ENCODE measurements at regions not wholly inside any gene's neighbourhood (a gene's known extent, or its start where the extent isn't known, plus 50 kb on each side); places are given as distances from the start of the nearest gene placed in this dataset.

DNA sequence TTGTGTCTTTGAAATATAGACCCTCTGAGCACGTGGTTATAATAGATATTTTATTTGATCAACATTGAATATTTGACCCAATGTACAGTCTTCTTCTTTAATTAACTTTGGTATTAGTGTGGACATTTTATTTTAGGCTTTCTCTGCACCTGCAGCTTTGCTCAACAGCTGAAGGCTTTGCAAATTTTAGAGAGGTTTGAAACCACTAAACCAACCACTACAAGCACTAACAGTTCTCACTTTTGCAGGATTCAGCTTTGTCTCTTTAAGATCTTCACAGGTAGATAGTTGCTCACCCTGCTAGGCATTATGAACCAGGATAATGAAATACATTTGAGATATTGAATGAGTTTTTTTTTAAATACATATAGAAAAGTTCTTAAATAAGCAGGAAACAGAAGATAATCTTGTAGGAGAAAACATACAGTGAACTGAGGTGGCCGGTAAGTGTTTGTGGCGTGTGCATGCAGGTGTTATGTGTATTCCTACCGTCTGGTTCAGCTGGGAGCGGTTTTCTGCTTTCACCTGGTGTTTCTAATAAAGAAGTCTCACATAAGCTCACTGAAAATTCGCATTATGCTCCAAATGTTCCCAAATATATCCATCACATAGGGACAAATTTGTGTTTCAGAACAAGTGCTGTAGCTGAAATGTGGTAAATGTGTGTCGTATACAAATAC, 1508.3 kb upstream of the TENM3 start:
- Histone ChIP-seq H3K36me3 (no peaks in the 10 kb centered on the region), H3K27ac (no peak overlapping the region), H3K27me3 (ENCODE audit: insufficient read depth, low read depth, severe bottlenecking) (no peaks in the 10 kb centered on the region), H3K4me3 (ENCODE audit: low read depth, low read length) (no peak overlapping the region), H3K9me3 (ENCODE audit: severe bottlenecking) (no peaks in the 10 kb centered on the region)
- no peak for DNase-seq
- TF ChIP-seq, protein P1, sequence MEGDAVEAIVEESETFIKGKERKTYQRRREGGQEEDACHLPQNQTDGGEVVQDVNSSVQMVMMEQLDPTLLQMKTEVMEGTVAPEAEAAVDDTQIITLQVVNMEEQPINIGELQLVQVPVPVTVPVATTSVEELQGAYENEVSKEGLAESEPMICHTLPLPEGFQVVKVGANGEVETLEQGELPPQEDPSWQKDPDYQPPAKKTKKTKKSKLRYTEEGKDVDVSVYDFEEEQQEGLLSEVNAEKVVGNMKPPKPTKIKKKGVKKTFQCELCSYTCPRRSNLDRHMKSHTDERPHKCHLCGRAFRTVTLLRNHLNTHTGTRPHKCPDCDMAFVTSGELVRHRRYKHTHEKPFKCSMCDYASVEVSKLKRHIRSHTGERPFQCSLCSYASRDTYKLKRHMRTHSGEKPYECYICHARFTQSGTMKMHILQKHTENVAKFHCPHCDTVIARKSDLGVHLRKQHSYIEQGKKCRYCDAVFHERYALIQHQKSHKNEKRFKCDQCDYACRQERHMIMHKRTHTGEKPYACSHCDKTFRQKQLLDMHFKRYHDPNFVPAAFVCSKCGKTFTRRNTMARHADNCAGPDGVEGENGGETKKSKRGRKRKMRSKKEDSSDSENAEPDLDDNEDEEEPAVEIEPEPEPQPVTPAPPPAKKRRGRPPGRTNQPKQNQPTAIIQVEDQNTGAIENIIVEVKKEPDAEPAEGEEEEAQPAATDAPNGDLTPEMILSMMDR (IDR thresholded peaks at IDR 0.05; ENCODE audit: low read depth, low read length), result no peak

DNA sequence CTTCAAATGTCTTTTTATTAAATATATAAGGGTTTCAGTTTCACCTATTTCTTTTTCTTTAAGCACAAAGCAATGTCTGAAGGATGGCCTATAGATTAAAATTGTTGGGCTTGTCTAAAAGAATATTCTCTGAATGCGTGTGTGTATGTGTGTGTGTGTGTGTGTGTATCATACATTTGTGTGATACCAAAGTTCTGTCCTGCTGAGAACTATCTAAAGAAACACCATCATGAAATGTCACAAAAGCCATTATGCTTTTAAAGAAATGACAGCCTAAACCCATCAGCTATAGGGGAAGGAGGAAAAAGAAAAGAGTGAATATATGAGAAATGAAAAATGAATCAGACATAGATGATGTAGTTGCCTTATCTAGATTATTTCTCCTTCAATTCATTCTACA, 1501.5 kb upstream of the TENM3 start:
- no peak overlapping the region for H3K4me3 ChIP-seq (ENCODE audit: low read depth, low read length)
- H3K27ac ChIP-seq, result no peak overlapping the region
- DNase-seq, result no peak
- H3K36me3 ChIP-seq, result no peaks in the 10 kb centered on the region
- no peaks in the 10 kb centered on the region for H3K27me3 ChIP-seq (ENCODE audit: insufficient read depth, low read depth, severe bottlenecking)
- no peaks in the 10 kb centered on the region for H3K9me3 ChIP-seq (ENCODE audit: severe bottlenecking)
- TF ChIP-seq, protein P1 (IDR thresholded peaks at IDR 0.05; ENCODE audit: low read depth, low read length), result no peak

DNA sequence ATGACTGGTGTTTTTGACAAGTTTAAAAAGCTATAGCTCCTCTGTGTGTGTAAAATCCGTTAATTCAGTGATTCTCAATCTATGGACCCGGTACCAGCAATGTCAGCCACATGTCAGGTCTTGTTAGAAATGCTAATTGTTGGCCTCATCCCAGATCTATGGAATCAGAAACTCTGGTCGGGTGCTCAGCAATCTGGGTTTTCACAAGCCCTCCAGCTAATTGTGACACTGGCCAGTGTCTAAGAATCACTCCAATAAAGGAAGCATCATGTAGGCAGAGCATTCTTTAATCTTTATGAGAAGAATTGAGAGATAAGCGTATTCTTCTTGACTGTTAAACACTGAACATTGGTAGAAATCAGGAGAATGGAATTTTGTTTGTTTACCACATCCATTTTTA, 1498.2 kb upstream of the TENM3 start:
- H3K27me3 ChIP-seq (ENCODE audit: insufficient read depth, low read depth, severe bottlenecking), result no peaks in the 10 kb centered on the region
- no peak overlapping the region for H3K27ac ChIP-seq
- H3K9me3 ChIP-seq (ENCODE audit: severe bottlenecking), result no peaks in the 10 kb centered on the region
- no peak for DNase-seq
- H3K36me3 ChIP-seq, result no peaks in the 10 kb centered on the region
- H3K4me3 ChIP-seq (ENCODE audit: low read depth, low read length), result no peak overlapping the region
- TF ChIP-seq, protein P1 (IDR thresholded peaks at IDR 0.05; ENCODE audit: low read depth, low read length), result no peak

DNA sequence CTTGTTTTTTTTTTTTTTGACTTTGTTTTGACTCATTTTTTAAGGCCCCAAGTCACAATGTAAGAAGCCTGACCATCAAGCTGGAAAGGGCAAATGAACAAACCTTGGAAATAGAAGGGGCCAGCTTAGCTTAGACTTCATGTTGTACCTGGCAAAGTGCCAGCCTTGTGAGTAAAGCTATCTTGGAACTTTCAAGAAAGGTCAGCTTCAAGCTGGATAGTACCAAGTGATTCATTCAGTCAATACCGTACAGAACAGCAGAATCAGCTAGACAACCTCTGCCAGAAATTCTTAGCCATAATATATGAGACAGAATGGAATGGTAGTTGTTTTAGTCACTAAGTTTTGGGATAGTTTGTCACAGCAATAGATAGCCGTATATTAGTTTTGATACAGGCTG, 1492.2 kb upstream of the TENM3 start:
- H3K27me3 ChIP-seq (ENCODE audit: insufficient read depth, low read depth, severe bottlenecking), result no peaks in the 10 kb centered on the region
- TF ChIP-seq, protein P1 (IDR thresholded peaks at IDR 0.05; ENCODE audit: low read depth, low read length), result no peak
- DNase-seq, result no peak
- peaks cover 2% of the 10 kb centered on the region for H3K9me3 ChIP-seq (ENCODE audit: severe bottlenecking)
- H3K27ac ChIP-seq, result no peak overlapping the region
- H3K4me3 ChIP-seq (ENCODE audit: low read depth, low read length), result no peak overlapping the region
- no peaks in the 10 kb centered on the region for H3K36me3 ChIP-seq

DNA sequence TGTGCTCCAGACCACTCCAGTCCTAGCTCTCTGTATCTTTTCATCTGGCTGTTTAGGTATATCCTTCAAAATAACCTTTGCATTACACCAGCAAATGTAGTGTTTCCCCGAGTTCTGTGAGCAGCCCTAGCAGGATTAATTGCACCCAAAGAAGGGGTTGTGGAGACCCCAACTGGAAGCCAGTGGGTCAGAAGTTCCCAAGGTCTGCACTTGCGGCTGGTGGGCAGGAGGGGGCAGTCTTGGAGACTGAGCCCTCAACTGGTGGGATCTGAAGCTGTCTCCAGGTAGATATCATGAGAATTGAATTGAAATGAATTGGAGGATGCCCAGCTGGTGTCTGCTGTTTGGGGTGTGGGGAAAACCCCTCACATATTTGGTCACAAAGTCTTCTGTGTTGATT, 1485.3 kb upstream of the TENM3 start:
- Histone ChIP-seq H3K9me3 (ENCODE audit: severe bottlenecking) (peaks cover 2% of the 10 kb centered on the region), H3K4me3 (ENCODE audit: low read depth, low read length) (no peak overlapping the region), H3K36me3 (no peaks in the 10 kb centered on the region), H3K27ac (no peak overlapping the region), H3K27me3 (ENCODE audit: insufficient read depth, low read depth, severe bottlenecking) (no peaks in the 10 kb centered on the region)
- TF ChIP-seq, protein P1 (IDR thresholded peaks at IDR 0.05; ENCODE audit: low read depth, low read length), result 0 out of 2 replicates have a peak, but pooled peaks have one; percentile 6
- DNase-seq, result no peak

DNA sequence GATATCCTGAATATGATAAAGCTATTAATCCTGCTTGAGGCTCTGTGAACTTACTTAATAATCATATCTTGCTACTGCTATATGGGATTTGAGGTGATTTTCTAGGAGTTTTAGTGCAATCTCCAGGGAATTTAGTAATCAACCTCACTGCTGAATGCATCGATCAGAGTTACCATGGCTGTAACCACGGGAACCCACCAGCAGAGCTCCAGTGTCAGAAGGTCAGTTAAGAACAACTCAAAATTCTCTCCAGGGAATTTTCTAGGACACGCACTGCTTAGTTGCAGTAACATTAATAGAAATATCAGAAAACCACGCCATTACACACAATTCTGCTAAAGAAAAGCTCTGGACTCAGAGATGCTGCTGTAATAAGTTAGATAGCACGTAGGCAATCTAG, 1477.2 kb upstream of the TENM3 start:
- no peaks in the 10 kb centered on the region for H3K9me3 ChIP-seq (ENCODE audit: severe bottlenecking)
- no peak overlapping the region for H3K4me3 ChIP-seq (ENCODE audit: low read depth, low read length)

More for the DNA sequence above, 1477.2 kb upstream of the TENM3 start:
- TF ChIP-seq, protein P1 (IDR thresholded peaks at IDR 0.05; ENCODE audit: low read depth, low read length), result no peak
- Histone ChIP-seq H3K27ac (no peak overlapping the region), H3K27me3 (ENCODE audit: insufficient read depth, low read depth, severe bottlenecking) (no peaks in the 10 kb centered on the region), H3K36me3 (no peaks in the 10 kb centered on the region)
- no peak for DNase-seq
